Uterus (tissue), 3 donors: ENCODE measurements at regions not wholly inside any gene's neighbourhood (a gene's known extent, or its start where the extent isn't known, plus 50 kb on each side); places are given as distances from the start of the nearest gene placed in this dataset.

Experiments
- DNase-seq, 2 donors: peaks; one replicate each; pipeline ENCODE4 v3.0.0-alpha.2; 2019 to 2020
- H3K27ac ChIP-seq, 2 donors: fragments of 200-600 bp; sonication (generic); 1 replicate in 1 of 2; 2 replicates in 1 of 2; pipeline ENCODE4 v1.5.1; 2016 to 2018
- H3K27me3 ChIP-seq, 2 donors: fragments of 200-600 bp; sonication (generic); one replicate each; pipeline ENCODE4 v1.5.1; 2018 to 2019; ENCODE audit warnings: control low read depth in 1 of 2
- H3K36me3 ChIP-seq, 2 donors: fragments of 200-600 bp; sonication (generic); one replicate each; pipeline ENCODE4 v1.5.1; 2019; ENCODE audit warnings: control low read depth in 1 of 2
- H3K4me1 ChIP-seq, 2 donors: fragments of 200-600 bp; sonication (generic); one replicate each; pipeline ENCODE4 v1.5.1; 2018 to 2019; ENCODE audit warnings: control low read depth in 1 of 2
- H3K4me3 ChIP-seq, 2 donors: fragments of 200-600 bp; sonication (generic); 1 replicate in 1 of 2; 2 replicates in 1 of 2; pipeline ENCODE4 v1.5.1; 2018 to 2019; ENCODE audit warnings: mild to moderate bottlenecking in 1 of 2
- H3K9me3 ChIP-seq, 2 donors: fragments of 200-600 bp; sonication (generic); one replicate each; pipeline ENCODE4 v1.5.1; 2019; ENCODE audit warnings: control low read depth in 1 of 2
- POLR2A ChIP-seq, 2 donors: fragments of 450-650 bp; IDR thresholded peaks; one replicate each; pipeline ENCODE4 v1.6.1; 2016; ENCODE audit warnings: antibody characterized with exemption in 2 of 2, mild to moderate bottlenecking in 1 of 2, moderate library complexity in 1 of 2
- intact Hi-C: fragments of 100-400 bp; cut with DNase I; formaldehyde crosslinking; loops from one replicate; pipeline ENCODE4 v1.15.1; 2023; ENCODE audit warnings: low total_unique reads
- TF ChIP-seq, protein P1 (sequence below), 4 experiments: fragments of 200-600 bp in 2 of 4; fragments of 450-650 bp in 2 of 4; sonication (generic) in 2 of 4; IDR thresholded peaks; one replicate each; pipeline ENCODE4 v1.5.1; 2016 to 2019; ENCODE audit warnings: antibody characterized with exemption in 4 of 4, mild to moderate bottlenecking in 2 of 4, moderate library complexity in 1 of 4
- donor health status: DM: yes; HTN: yes; CAD: no.

DNA sequence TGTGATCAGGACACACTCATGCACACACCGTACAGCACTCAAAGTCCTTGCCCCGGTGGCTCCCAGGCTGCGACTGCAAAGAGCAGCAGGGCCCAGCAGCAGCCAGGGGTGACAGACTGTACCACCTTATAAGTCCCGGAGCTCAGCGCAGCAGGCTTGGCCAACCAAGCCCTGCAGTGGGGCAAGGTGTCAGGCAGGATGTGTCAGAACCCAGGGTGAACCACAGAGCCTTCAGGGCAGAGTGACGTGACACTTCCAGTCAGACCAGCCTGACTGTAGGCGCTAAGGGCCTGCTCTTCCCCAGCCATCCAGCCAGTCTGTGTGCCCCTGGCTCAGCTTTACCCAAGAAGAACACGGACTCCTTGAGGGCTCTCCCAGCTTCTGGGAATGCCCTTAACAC is 204.1 kb downstream of the COPRS start:
- DNase-seq = no peak
- Histone ChIP-seq H3K4me1 (no peaks in the 10 kb centered on the region), H3K9me3 (no peaks in the 10 kb centered on the region), H3K27me3 (no peaks in the 10 kb centered on the region), H3K36me3 (no peaks in the 10 kb centered on the region), H3K4me3 (no peak overlapping the region), H3K27ac (no peak overlapping the region)
- intact Hi-C loops = no loop called here
- TF ChIP-seq, protein P1, sequence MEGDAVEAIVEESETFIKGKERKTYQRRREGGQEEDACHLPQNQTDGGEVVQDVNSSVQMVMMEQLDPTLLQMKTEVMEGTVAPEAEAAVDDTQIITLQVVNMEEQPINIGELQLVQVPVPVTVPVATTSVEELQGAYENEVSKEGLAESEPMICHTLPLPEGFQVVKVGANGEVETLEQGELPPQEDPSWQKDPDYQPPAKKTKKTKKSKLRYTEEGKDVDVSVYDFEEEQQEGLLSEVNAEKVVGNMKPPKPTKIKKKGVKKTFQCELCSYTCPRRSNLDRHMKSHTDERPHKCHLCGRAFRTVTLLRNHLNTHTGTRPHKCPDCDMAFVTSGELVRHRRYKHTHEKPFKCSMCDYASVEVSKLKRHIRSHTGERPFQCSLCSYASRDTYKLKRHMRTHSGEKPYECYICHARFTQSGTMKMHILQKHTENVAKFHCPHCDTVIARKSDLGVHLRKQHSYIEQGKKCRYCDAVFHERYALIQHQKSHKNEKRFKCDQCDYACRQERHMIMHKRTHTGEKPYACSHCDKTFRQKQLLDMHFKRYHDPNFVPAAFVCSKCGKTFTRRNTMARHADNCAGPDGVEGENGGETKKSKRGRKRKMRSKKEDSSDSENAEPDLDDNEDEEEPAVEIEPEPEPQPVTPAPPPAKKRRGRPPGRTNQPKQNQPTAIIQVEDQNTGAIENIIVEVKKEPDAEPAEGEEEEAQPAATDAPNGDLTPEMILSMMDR (IDR thresholded peaks at IDR 0.05) = no peak
- TF ChIP-seq POLR2A (IDR thresholded peaks at IDR 0.05) = no peak

DNA sequence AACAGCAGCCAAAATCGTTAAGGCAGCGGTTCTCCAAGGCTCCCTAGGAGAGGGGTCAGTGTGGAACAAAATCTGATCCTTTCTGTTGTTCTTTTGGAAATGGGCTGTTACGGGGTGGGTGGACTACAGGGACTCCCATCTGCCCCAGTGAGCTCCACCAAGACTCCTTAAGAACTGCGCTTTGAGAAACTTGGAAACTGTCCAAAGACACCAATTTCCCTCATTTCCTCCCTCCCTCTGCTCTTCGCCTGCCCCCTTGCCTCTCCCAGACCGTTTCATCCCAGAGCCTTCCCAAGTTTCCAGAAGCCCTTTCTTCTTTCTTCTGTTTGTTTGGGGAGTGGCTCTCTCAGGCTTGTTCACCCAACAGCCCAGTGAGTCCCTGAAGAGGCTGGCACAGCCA is 205.4 kb downstream of the COPRS start:
- Histone ChIP-seq H3K27ac (no peak overlapping the region), H3K9me3 (no peaks in the 10 kb centered on the region), H3K27me3 (no peaks in the 10 kb centered on the region), H3K4me1 (no peaks in the 10 kb centered on the region), H3K4me3 (no peak overlapping the region), H3K36me3 (no peaks in the 10 kb centered on the region)
- DNase-seq = no peak
- TF ChIP-seq, protein P1 (IDR thresholded peaks at IDR 0.05) = no peak
- TF ChIP-seq POLR2A (IDR thresholded peaks at IDR 0.05) = no peak
- intact Hi-C loops = no loop called here

DNA sequence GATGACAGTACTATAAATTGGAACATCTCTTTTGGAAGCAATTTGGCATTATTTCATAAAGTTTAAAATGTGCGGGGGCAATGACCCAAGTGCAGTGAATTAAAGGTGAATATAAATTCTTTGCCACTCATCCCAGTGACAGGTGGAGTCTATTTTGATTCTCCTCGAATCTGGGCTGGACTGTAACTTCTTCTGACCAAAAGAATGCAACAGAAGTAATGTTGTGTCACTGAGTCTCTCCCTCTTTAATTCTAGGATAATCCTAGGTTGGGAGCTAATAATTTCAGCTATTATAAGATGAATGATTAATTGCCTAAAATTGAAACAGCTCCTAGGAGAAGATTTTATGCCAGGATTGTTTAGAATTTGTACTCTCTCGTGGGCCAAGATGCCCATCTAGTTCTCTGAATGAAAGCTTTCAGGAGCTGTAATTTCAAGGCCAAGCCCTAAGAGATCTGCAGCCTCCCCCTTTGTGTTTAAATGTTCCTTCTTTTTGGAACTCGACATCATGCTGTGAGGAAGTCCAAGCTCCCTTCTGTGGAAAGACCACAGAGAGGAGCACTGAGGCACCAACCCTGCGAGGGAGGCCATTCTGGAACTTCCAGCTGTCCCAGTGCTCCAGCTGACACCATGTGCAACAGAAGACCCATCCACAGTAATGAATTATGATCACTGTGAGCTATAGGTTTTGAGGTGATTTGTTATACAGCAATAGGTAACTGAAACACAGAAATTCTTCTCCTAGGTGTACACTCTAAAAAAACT is 208.1 kb downstream of the COPRS start:
- intact Hi-C loops = no loop called here
- Histone ChIP-seq H3K4me1 (no peaks in the 10 kb centered on the region), H3K9me3 (no peaks in the 10 kb centered on the region), H3K4me3 (no peak overlapping the region), H3K36me3 (no peaks in the 10 kb centered on the region), H3K27ac (no peak overlapping the region), H3K27me3 (no peaks in the 10 kb centered on the region)
- TF ChIP-seq POLR2A (IDR thresholded peaks at IDR 0.05) = no peak
- TF ChIP-seq, protein P1 (IDR thresholded peaks at IDR 0.05) = no peak
- no peak for DNase-seq

DNA sequence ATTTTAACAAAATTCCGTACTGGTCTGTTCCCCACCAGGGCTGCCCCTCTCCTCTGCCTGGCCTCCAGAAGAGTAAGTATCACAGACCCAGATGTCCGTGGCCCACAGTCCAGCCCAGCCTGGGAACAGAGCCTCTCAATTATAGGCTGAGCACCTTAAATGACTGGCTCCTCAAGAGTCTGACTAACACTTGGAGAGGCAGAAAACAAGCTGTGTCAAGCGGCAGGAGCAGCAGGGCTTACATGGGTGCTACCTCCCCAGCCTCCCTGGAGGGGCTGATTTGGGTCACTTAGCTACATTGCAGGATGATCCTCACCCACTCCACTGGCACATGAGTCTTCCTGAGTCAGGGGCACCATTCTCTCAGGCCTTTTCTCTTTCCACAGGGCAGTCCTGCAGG is 209.7 kb downstream of the COPRS start:
- no peaks in the 10 kb centered on the region for H3K36me3 ChIP-seq
- H3K4me1 ChIP-seq = no peaks in the 10 kb centered on the region
- no peak overlapping the region for H3K4me3 ChIP-seq
- intact Hi-C loops = no loop called here
- peaks cover 0 to 4% of the 10 kb centered on the region in 2 donors for H3K9me3 ChIP-seq
- no peaks in the 10 kb centered on the region for H3K27me3 ChIP-seq
- no peak for DNase-seq
- H3K27ac ChIP-seq = no peak overlapping the region
- TF ChIP-seq, protein P1 (IDR thresholded peaks at IDR 0.05) = no peak
- TF ChIP-seq POLR2A (IDR thresholded peaks at IDR 0.05) = no peak

DNA sequence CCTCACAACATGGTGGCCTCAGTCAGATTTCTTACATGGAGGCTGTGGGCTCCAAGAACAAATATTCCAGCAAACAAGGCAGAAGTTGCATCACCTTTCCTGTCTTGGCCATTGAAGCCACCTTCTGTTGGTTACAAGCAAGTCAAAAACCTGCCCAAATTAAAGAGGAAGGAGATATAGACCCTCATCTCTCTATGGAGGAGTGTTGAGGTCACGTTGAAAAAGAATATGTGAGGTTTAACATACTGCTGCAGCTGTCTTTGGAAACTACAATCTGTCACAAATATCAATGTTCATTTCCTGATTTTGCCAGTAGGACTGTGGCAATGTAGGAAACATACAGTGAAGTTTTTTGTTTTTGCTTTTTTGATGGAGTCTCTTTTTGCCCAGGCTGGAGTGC is 211.4 kb downstream of the COPRS start:
- no peak for DNase-seq
- no peaks in the 10 kb centered on the region for H3K36me3 ChIP-seq
- intact Hi-C loops = no loop called here
- no peak overlapping the region for H3K27ac ChIP-seq
- H3K9me3 ChIP-seq = peaks cover 0 to 4% of the 10 kb centered on the region in 2 donors
- TF ChIP-seq POLR2A (IDR thresholded peaks at IDR 0.05) = no peak
- TF ChIP-seq, protein P1 (IDR thresholded peaks at IDR 0.05) = no peak
- H3K4me3 ChIP-seq = no peak overlapping the region
- no peaks in the 10 kb centered on the region for H3K27me3 ChIP-seq
- H3K4me1 ChIP-seq = no peaks in the 10 kb centered on the region
